HCEC 1CT (cell line): ENCODE measurements at regions not wholly inside any gene's neighbourhood (a gene's known extent, or its start where the extent isn't known, plus 50 kb on each side); places are given as distances from the start of the nearest gene placed in this dataset.
A peak's percentile ranks its signal among the peaks of the same experiment; 100 is the strongest.
"Not testable (repeated sequence)": the region's sequence is repeated elsewhere in the genome, so short reads cannot be mapped to it uniquely, and the experiment has no call there.

Experiments
- DNase-seq: peaks from one replicate; pipeline ENCODE4 v3.0.0-alpha.2; 2017

DNA sequence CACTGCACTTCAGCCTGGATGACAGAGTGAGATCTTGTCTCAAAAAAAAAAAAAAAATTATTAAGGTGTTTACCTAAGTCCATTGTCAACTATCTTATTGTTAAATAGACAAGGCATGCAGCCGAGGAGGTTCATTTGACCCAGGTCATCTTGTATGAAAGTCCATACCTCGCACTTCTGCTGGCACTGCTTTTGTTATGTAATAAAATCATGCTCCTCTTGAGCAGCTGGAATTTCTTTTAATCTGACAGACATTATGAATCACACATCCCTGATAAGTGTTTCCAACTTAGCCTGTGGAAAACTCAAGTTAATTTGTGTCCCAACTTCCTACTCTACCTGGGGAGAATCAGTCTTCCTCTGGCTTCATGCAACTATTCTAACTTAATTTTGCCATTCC, 315.6 kb upstream of the KLF4 start:
- DNase-seq: no peak

DNA sequence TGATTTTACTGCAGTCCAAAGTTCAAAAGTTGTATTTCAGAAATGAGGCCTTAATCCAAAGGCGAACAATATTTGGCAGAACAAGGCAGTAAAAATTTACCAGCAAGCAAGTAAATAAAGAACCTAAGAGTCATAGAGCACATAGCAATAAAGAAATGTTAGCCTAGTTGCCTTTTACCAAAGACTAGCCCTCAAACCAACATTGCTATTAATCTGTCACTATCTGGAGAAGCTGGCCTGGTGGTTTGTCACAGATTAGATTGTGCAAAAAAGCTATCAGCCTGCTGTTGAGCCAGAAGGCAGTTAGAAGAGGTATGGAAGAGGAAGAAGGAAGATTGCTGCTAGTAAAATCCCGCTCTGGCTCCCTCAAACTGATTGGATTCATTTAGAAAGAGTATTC, 304.7 kb upstream of the KLF4 start:
- no peak for DNase-seq

DNA sequence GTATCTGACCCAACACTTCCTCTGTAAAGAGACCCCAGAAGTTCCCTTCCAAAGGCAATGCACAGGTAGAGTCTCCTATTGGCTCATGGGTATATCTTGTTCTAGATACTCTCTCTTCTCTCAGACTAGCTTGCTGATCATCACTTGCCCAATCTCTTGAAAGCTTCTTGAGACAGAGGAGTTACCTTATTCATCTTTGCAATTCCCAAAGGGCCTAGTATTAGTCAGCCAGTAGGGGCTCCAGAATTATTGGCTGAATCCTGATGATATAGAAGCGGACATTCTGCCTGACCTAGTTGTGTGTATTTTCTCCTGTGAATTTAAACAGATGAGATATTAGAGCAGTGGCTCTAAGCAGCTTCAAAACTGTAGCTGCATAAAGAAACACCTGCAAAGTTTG, 304.0 kb upstream of the KLF4 start:
- DNase-seq: no peak

DNA sequence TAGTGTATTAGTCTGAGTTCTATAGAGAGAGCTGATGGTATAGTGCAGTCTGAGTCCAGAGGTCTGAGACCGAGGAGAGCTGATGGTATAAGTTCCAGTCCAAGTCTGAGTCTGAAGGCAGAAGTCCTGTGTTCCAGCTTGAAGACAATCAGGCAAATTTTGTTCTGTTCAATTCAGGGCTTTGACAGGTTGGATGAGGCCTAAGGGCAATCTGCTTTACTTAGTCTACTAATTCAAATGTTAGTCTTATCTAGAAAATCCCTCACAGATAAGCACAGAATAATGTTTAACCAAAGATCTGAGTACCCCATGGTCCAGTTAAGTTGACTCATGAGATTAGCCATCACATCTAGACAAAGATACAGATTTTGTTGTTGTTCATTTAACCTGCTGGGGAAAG, 303.0 kb upstream of the KLF4 start:
- no peak for DNase-seq

DNA sequence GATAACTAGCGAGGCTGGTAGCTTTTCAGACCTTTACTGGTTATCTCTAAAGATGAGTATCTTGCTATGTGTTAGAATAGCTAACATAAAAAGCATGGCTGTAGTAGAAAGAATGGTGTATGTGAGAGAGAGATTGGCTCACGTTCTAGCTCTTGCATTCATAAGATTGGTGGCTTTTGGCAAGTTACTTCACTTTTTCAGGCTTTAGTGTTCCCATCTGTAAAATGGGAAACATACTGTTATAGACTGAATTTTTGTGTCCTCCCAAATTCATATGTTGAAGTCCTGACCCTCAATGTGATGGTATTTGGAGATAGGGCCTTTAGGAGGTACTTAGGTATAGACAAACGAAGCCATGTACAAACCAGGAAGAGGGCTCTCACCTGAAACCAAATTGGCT, 302.4 kb upstream of the KLF4 start:
- no peak for DNase-seq

DNA sequence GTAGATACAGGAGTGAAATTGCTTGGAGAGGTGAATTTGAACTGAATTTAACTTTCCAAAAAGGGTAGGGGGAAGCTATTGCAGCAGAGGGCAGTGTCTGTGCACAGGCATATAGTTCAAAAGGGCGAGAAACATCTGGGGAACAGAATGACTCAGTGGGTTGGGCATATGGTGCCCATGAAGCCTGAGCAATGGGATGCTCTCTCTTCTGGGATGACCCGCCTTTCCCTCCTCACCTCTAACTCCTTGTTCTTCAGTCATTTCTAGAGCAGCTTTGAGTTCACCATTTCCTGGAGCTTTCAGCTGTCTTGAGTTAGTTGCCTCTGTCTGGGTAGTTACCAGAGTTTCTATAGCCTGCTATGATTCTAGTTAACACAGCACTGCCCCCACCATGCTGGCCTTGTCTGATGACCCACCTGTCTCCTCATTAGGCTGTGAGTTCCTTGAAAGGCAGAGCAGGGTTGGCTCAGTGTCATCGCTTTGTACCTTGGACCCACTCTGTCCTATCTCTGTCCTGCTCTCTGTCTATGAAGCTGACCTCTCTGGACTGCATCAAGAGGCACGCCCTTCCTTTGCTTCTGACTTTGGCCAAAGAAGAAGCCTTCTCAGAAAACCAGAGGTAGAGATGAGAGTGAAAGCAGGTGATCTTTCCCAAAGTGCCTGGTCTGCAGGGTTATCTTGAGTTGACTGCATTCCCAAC, 299.6 kb upstream of the KLF4 start:
- DNase-seq: no peak

DNA sequence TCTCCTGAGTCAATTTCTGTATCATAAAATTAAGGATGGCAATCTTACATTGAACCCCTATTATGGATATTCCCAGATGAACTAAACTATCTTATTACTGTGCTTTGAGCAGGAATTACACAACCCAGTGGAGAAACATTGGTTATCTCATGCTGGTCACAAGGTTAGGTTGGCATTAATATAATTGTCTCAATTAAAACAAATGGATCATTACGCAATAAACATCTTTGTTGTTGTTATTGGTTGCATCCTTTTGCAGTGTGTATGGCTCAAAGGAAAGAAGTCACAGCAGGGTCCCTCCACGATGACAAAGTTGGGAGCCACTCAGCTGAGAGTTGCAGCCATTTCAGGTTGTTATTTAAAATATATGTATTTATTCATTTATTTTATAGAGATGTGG, 297.0 kb upstream of the KLF4 start:
- DNase-seq: no peak

DNA sequence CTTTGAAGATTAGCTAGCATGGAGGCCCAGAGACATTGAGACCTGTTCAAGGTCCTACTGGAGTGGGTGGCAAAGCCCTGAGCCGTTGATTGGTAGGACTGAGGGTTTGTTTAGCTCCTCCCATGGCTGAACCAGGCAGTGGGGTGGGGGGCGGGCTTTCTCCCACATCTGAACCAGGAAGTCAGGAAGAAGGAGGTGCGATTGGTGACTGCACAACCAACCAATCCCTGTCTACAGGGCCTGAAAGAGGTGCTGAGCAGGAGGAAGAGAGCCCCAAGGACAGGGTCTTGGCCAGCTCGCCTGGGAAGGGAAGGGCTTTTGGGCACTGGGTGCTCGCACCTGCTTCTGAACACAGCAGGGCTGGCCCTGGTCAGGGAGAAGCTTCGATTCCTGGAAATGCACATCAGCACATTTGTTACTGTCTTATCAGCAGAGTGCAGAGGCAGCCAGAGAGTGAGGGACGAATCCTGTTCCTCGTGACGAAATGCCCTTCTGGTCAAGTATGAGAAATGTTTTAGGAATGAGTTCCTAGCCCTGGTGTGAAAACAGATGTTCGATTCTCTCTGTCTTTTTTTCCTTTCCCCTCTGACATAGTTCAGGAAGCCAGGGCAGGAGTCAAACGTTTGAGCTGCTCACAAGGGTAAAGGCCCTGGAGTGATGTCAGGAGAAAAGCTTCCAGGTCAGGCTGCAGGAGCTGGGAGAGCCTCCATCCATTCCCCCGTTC, 294.8 kb upstream of the KLF4 start:
- DNase-seq: peak; percentile 95

DNA sequence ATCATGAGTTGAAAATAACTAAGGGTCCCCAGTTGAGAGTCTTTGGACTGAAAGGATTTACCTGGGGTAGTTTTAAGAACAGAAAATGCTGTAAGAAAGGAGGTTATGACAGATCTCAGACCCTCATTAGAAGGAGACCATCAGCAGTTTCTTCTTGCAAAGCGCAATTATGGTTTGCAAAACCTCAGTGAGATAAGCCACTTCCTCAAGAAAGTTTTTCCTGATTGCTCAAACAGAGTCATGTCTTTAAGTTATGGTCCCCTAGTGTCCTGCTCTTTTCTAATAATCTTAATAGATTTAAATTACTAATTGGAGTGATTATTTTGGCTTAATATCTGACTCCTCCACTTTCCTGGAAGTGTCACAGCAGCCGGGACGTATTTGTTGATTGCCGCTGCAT, 293.2 kb upstream of the KLF4 start:
- no peak for DNase-seq

DNA sequence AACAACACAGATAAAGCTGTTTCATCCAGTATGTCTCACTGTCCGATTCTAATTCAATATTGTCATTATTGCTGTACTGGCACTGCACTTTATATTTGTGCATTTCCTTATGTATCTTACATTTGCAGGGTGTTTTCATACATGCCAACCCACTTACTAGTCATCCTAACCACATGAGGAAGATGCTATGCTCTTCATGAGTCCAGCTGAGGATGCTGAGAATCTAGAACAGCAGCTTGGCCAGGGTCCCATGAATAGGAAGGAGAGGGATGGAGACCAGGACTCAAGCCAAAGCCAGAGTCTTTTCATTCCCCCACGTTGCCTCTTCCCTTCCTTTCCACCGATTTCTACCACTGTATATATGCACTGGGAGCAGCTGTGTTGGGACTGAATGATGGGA, 292.8 kb upstream of the KLF4 start:
- peak; percentile 60 for DNase-seq

DNA sequence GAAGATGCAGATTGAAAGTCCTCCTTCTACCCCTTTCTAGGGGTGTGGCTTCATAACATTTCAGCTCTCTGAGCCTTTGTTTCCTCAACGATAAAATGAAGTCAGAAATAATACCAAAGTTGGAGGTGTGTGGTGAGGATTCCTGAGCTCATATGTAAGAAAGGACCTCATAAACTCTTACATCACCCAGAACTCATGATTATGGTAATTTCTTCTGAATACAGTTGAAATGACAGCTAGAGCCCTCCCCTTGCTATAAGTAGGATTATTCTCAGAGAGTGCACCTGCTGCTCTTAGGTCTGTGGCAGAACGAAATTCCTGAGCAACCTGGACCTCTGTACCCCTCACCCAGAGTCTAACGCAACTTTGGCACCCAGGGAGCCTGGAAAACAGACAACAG, 291.4 kb upstream of the KLF4 start:
- DNase-seq: no peak

DNA sequence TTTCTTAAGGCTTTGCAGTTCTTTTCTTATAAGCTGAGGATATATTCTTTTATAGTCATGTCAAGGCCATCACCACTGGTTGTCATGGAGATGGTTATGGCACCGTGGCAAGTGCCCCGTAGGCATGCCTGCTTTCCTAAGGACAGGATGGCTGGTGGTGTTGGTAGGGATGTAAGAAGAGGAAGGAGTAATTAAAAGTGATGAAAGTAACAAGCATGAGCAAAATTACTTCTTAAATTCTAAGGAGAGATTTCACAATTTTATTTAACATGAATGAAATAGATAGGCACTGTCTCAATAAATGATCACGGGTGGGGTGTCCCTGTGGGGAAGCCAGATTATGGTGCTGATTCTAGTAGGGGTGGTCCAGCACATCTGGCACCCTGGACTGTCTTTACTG, 290.2 kb upstream of the KLF4 start:
- DNase-seq: no peak

DNA sequence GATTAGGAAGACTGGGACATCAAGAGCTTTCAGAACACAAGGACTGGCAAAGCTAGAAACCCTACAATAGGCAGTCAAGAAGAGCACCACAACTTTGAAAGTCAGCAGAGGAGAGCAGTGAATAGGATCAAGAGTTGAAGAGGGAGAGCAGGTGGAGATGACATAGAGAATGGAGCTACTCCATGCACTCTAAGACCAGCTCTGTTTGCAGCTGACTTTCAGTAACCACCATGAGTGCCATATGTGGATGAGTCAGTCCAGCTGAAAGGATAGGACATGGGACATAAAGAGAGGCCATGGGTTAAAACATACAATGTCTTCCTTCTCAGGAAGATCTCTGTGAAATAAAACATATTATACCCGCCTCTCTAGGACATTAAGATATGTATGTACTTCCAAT, 289.1 kb upstream of the KLF4 start:
- DNase-seq: peak; percentile 12

DNA sequence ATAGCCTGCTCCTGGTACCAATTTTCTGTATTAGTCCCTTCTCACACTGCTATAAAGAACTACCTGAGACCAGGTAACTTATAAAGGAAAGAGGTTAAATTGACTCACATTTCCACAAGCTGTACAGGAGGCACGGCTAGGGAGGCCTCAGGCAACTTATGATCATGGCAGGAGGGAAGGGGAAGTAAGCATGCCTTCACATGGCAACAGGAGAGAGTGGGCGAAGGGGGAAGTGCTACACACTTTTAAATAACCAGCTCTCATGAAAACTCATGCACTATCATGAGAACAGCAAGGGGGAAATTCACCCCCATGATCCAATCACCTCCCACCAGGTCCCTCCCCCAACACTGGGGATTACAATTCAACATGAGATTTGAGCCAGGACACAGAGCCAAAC, 284.5 kb upstream of the KLF4 start:
- DNase-seq: not testable (repeated sequence)

DNA sequence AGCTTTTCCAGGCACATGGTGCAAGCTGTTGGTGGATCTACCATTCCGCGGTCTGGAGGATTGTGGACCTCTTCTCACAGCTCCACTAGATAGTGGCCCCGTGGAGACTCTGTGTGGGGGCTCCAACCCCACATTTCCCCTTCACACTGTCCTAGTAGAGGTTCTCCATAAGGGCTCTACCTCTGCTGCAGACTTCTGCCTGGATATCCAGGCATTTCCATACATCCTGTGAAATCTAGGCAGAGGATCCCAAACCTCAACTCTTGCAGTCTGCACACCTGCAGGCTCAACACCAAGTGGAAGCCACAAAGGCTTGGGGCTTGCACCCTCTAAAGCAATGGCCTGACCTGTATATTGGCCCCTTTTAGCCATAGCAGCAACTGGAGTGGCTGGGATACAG, 283.4 kb upstream of the KLF4 start:
- no peak for DNase-seq

DNA sequence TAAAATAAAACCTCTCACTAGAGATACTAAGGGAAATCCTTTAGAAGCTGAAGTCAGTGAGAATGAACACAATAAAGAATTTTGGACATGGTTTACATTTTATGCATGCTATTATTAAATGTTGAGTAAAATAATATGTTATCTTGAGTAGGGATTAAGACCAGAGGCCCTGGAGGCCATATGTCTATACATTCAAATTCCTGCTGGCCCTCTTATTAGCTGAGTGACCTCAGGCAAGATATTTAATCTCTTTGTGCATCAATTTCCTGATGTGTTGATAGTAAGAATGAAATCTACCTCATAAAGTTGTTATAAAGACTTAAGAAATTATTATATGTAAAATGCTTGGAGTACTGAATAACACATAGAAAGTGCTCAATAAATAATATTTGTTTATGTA, 281.1 kb upstream of the KLF4 start:
- no peak for DNase-seq

DNA sequence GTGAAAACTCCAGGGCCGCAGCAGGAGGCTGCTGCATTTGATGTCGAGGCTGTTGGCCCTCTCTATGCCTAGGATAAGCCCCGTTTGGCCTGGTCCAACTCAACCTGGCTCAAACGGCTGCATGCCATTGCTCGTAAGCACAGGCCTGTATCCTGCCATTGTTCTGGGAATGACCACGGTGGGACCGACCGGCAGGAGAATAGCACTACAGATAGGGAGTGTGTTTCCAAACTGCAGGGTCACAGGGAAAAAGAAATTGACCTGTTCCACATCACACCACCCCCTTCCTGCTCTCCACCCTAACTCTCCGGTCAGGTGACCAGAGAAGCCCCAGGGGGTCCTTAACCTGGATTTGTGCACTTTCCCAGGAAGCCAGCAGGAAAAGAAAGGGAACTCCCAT, 278.7 kb upstream of the KLF4 start:
- no peak for DNase-seq

DNA sequence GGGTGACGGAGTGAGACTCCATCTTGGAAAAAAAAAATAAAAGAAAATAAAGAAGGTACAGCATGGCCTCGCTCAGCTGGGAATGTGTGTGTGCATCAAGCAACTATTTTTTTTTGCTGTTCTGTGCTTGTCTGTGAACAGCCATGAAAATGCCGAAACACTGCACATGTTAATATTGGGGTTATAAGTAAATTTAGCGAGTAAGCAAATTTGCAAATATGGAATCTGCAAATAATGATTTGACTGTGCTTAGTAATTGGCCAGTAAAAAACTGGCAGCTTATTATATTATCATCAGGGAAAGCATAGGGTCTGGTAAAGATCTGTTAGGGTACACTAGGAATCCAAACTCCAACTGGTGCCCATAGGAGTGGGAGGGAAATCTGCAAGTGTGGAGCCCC, 278.1 kb upstream of the KLF4 start:
- no peak for DNase-seq

DNA sequence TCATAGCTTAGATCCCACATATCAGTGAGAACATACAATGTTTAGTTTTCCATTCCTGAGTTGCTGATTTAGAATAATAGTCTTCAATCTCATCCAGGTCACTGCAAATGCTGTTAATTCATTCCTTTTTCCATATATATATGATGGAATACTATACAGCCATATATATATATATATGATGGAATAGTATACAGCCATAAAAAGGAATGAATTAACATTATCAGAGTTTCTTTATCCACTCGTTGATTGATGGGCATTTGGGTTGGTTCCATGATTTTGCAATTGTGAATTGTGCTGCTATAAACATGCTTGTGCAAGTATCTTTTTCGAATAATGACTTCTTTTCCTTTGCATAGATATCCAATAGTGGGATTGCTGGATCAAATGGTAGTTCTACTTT, 273.9 kb upstream of the KLF4 start:
- not testable (repeated sequence) for DNase-seq

DNA sequence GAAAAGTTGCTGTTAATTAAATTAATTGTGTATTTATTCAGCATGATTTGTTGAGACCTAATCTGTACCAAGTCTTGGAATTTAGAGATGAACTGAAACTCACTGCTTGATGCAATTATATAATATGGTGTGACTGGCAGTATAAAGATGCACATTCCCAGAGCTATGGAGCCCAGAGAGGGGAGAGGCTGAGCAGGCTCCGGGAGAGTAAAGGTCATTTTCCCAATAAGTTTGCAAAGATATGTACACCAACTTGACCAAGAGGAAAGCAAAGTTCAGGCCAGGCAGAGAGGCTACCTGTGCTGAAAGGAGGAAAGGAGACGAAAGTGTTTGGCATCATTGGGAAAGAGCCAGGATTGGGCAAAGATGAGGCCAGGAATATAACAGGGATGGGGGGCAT, 271.7 kb upstream of the KLF4 start:
- no peak for DNase-seq

DNA sequence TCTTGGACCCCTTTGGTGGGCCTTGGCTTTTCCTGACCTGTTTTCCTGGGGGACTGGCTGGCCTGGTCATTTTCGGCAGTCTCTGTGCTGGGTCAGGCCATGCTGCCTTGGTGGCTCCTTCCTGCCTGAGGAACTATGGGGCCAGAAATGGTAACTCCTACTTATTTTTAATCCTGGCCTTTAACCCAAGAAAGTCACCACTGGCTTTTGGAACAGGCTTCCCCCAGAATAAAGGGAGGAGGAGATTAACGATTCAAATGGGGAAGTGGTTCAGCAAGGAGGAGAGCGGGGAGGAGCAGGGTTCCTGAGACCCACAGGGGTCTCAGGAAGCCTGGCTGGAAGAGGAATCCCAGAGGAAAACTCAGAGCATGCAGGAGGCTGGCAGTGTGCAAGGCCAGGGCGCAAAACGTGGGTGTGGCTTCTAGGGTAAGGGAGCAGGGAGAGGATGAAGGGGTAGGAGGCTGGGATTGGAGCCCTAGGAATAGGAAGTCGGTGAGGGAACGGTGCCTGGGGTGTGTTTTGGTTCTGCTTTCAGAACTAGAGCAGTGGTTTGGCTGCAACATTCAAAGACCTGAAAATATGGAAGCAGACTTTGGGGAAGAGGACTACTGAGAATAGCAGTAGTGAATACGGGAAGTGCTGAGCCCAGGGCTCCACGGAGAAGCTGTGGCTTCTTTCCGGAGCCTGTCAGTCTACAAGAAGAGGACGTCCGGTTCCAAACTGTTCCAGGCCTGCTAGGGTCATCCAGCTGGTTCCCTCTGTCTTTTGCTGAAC, 271.1 kb upstream of the KLF4 start:
- DNase-seq: no peak

DNA sequence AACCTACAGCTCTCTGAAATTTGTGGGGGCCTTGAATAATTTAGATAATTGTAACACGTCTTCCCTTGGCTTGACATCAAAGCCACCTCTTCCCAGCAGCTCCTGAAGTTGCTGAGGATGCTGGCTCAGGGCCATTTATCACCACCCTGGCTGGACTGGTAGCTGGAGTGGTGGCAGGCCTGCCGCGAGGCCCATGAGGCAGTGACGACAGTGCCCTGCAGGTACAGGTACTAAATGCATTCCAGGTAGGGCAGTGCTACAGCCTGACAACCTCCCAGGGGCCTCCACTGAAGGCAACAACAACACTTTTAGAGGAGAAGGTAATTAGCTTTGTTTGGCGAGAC, 270.2 kb upstream of the KLF4 start:
- no peak for DNase-seq

DNA sequence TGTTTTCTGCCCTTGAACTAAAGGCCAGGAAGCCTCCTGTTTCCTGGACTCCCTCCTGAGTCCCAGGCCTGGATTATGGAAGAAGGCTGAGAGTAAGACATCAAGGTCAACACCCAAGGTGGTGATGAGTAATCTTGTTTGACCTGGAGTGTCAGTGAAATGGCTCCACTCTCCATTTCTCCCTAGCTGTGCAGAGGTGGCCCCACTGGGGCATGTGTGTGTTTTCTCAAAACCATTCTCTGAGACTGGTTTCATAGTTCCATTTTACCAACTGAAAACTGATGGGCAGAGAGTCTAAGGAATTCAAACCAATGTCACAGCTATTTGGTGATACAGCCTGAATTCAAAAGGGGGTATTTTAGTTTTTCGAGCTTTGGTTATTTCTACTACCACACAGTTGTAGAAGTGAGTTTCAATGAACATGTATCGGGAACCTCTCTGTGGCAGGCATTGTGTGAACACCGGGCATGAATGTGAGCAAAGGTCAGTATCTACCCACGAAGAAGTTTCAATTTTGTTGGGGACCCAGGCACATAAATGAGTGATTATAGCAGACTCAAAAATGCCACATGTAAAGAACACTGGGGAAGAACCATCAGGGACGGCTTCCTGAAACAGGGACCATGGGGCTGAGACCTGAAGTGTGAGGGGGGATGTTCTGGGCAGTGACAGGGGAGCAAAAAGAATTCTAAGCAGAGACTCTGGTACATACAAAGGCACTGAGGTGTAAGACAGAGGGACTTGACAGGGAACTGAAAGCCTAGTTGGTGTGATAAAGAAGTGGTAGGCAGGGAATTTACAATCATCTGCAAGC, 269.6 kb upstream of the KLF4 start:
- DNase-seq: no peak

DNA sequence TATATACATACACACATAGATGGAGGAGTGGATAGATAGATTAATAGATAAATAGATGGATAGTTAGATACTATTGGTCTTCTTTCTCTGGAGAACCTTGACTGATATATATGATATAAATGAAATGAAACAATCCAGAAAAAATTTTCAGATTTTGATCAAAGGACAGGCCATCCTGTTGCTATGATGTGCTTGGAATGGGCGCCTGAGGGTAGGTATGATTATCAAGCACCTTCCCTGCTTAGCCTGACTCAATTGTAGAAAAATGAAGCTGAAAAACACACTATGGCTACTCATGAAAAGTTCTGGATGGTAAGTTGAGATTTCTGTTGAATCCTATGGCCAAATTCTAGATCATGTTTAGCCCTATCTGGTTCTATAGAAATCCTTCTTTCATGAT, 266.5 kb upstream of the KLF4 start:
- no peak for DNase-seq
